ENCODE measurements at regions not wholly inside any gene's neighbourhood (a gene's known extent, or its start where the extent isn't known, plus 50 kb on each side); places are given as distances from the start of the nearest gene placed in this dataset.

DNA sequence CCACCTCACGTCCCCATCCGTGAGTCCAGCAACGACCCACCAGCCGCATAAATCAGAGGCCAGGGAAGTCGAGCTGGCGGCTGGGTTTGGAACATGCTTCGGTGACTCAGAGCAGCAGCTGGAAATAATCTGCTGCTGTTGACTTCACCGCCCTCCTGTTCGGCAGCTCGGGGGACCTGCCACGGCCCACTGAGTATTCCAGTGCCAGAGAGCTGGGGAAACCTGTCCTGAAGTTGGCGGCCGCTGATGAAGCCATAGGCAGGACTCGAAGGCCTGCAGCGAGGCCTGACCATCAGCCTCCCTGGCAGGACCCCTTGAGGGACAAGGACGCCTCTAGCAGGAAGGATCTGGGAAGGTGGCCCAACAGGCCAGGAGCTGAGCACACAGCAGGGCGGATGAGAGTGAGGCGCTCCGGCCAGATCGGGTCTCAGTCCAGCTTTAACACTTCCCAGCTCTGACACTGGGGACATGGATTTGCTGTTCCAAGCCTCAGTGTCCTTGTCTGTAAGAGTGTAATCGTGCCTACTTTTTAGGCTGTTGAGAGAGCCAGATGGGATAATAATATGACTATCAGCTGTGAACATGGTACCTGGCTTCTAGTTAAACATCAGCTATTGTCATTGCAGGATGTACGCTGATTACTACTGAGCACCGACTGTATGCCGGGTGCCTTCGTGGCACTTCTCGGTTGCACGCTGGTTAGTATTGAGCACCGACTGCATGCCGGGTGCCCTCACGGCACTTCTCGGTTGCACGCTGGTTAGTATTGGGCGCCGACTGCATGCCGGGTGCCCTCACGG lies 50.4 kb upstream of the CIBAR2 start:
- H3K4me3 ChIP-seq (ENCODE audit: low read depth, low read length): no peak overlapping the region
- H3K27me3 ChIP-seq (ENCODE audit: control insufficient read depth, insufficient read depth, low read length): no peaks in the 10 kb centered on the region
- H3K36me3 ChIP-seq (ENCODE audit: control insufficient read depth, insufficient read depth, low read length): no peaks in the 10 kb centered on the region
- TF ChIP-seq, protein P1, sequence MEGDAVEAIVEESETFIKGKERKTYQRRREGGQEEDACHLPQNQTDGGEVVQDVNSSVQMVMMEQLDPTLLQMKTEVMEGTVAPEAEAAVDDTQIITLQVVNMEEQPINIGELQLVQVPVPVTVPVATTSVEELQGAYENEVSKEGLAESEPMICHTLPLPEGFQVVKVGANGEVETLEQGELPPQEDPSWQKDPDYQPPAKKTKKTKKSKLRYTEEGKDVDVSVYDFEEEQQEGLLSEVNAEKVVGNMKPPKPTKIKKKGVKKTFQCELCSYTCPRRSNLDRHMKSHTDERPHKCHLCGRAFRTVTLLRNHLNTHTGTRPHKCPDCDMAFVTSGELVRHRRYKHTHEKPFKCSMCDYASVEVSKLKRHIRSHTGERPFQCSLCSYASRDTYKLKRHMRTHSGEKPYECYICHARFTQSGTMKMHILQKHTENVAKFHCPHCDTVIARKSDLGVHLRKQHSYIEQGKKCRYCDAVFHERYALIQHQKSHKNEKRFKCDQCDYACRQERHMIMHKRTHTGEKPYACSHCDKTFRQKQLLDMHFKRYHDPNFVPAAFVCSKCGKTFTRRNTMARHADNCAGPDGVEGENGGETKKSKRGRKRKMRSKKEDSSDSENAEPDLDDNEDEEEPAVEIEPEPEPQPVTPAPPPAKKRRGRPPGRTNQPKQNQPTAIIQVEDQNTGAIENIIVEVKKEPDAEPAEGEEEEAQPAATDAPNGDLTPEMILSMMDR (IDR thresholded peaks at IDR 0.05; ENCODE audit: insufficient read depth, low read depth, low read length): no peak
- POLR2A ChIA-PET: interaction anchor here (0.6 kb wide), 2 partner anchors 83 to 455 kb away, joined by 3 read pairs; no protein-coding TSS in a partner anchor
- no peak for DNase-seq (ENCODE audit: low read depth)
- CTCF ChIA-PET: interaction anchor here (0.7 to 3.7 kb wide), 7 partner anchors 9 to 448 kb away, joined by 3 to 14 read pairs (median 3); no protein-coding TSS in a partner anchor

DNA sequence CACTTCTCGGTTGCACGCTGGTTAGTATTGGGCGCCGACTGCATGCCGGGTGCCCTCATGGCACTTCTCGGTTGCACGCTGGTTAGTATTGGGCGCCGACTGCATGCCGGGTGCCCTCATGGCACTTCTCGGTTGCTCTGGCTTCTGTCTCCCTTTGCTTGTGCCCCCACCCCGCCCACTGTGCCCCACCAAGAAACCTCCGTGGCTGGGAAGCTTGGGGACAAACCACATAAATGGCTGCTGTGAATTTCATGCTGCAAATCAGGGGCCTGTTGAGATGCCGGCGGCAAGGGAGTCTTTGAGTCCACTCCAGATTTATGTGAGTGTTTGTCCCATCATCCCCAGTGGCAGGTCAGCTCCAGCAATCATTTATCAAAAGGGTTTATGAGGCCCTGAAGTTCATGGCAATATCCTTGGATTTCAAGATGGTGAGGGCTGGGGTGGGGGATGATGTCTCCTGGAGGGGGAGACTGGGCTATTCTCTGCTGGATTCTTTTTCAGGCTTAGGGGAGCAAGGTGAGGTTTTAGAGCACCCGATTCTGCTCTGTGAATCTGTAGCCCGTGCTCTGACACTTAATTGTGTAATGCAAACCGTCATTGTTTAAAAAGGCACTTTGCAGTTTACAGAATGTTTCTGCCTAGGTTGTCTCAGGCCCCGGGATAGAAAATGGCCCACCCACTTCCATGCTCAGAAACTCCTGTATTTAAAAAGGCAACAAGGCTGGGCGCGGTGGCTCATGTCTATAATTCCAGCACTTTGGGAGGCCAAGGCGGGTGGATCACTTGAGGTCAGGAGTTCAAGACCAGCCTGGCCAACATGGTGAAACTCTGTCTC lies 51.2 kb upstream of the CIBAR2 start:
- H3K27me3 ChIP-seq (ENCODE audit: control insufficient read depth, insufficient read depth, low read length): no peaks in the 10 kb centered on the region
- H3K36me3 ChIP-seq (ENCODE audit: control insufficient read depth, insufficient read depth, low read length): no peaks in the 10 kb centered on the region
- DNase-seq (ENCODE audit: low read depth): no peak
- H3K4me3 ChIP-seq (ENCODE audit: low read depth, low read length): no peak overlapping the region
- TF ChIP-seq, protein P1 (IDR thresholded peaks at IDR 0.05; ENCODE audit: insufficient read depth, low read depth, low read length): no peak
- CTCF ChIA-PET: interaction anchor here (1.1 to 3.7 kb wide), 3 partner anchors 9 to 447 kb away, joined by 3 to 14 read pairs (median 8); no protein-coding TSS in a partner anchor
- POLR2A ChIA-PET: interaction anchor here (0.6 kb wide), 1 partner anchor 82 kb away, joined by 3 read pairs; no protein-coding TSS in a partner anchor

DNA sequence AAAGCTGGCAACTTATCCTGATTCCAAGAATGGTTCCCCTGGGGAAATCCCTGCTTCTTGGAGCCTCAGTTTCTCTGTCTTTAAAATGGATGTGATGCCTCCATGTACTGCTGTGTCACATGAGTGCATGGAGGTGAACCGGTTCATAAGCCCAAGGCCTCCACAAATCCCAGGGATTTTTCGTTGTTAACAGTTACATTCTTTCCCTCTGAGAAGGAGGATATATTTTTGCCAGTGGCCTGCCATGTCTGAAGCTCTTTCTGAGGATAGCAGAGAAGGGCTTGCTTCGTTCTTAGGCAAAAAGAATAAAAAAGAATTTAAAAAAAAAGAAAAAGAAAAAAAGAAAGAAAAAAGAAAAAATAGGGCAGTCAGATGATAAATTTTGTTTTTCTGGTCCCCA lies 52.2 kb upstream of the CIBAR2 start:
- no peak overlapping the region for H3K4me3 ChIP-seq (ENCODE audit: low read depth, low read length)
- CTCF ChIA-PET: interaction anchor here (3.7 kb wide), 1 partner anchor 49 kb away, joined by 14 read pairs; no protein-coding TSS in a partner anchor
- H3K27me3 ChIP-seq (ENCODE audit: control insufficient read depth, insufficient read depth, low read length): no peaks in the 10 kb centered on the region
- H3K36me3 ChIP-seq (ENCODE audit: control insufficient read depth, insufficient read depth, low read length): no peaks in the 10 kb centered on the region
- no peak for DNase-seq (ENCODE audit: low read depth)
- TF ChIP-seq, protein P1 (IDR thresholded peaks at IDR 0.05; ENCODE audit: insufficient read depth, low read depth, low read length): no peak
- POLR2A ChIA-PET: no interaction called here

DNA sequence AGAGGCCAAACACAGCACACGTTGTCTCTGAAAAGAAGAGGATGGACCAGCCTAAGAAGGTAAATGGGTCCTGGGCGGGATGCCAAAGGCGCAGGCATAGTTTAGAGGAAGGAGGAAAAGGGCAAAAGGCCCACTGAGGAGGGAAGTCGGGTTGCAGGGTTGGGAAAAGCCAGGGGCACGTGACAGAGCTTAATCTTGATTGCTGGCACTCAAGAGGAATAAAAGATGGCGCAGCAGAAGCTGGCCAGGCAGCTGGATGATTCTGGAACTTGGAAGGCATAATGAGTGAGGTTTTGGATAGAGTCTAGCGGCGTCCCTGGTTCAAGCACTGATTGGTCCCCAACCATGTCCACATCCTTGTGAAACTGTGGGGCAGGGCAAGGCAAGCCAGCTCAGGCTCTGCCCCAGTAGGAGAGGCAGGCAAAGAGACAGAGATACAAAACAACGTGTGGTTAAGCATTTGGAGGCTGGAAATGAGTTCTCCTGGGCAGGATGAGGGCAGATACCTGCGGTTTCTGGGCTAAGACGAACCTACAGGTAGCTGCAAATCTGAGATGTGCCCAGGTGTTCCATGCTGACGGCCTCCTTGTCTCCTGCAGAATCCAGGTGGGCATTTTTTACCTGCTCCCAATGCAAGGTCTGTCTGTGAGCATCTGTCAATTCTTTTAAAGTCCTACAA lies 52.7 kb upstream of the CIBAR2 start:
- no peak for DNase-seq (ENCODE audit: low read depth)
- Histone ChIP-seq H3K27me3 (ENCODE audit: control insufficient read depth, insufficient read depth, low read length) (no peaks in the 10 kb centered on the region), H3K4me3 (ENCODE audit: low read depth, low read length) (no peak overlapping the region), H3K36me3 (ENCODE audit: control insufficient read depth, insufficient read depth, low read length) (no peaks in the 10 kb centered on the region)
- POLR2A ChIA-PET: no interaction called here
- CTCF ChIA-PET: interaction anchor here (0.9 to 3.7 kb wide), 2 partner anchors 50 to 80 kb away, joined by 4 to 14 read pairs; no protein-coding TSS in a partner anchor
- TF ChIP-seq, protein P1 (IDR thresholded peaks at IDR 0.05; ENCODE audit: insufficient read depth, low read depth, low read length): no peak

Measured in BJ (cell line).